ENCODE measurements at regions not wholly inside any gene's neighbourhood (a gene's known extent, or its start where the extent isn't known, plus 50 kb on each side); places are given as distances from the start of the nearest gene placed in this dataset.

DNA sequence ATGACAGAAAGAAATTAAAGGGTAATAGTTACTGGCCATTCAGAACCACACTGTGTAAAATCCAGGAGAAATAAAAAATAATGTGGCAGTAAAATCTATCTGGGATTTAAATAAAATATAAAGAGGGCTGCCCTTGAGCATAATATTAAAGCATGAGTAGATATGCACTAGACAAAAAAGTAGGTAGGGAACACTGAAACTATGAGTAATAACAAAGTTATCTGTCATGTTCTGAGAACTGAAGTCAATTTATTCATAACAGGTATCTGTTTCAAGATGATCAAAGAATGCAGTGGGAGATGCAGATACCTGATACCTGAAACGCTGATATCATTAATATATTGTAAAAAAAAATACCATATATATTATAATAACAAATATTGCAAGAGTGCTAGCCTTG lies 1672.0 kb downstream of the SLITRK5 start:
- TF ChIP-seq, protein P1, sequence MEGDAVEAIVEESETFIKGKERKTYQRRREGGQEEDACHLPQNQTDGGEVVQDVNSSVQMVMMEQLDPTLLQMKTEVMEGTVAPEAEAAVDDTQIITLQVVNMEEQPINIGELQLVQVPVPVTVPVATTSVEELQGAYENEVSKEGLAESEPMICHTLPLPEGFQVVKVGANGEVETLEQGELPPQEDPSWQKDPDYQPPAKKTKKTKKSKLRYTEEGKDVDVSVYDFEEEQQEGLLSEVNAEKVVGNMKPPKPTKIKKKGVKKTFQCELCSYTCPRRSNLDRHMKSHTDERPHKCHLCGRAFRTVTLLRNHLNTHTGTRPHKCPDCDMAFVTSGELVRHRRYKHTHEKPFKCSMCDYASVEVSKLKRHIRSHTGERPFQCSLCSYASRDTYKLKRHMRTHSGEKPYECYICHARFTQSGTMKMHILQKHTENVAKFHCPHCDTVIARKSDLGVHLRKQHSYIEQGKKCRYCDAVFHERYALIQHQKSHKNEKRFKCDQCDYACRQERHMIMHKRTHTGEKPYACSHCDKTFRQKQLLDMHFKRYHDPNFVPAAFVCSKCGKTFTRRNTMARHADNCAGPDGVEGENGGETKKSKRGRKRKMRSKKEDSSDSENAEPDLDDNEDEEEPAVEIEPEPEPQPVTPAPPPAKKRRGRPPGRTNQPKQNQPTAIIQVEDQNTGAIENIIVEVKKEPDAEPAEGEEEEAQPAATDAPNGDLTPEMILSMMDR (IDR thresholded peaks at IDR 0.05; ENCODE audit: low read depth, low read length, poor library complexity, severe bottlenecking): no peak
- no peak for TF ChIP-seq EZH2phosphoT487 (IDR thresholded peaks at IDR 0.05; ENCODE audit: borderline replicate concordance, low read length)
